DOHH2 (cell line): ENCODE measurements at regions not wholly inside any gene's neighbourhood (a gene's known extent, or its start where the extent isn't known, plus 50 kb on each side); places are given as distances from the start of the nearest gene placed in this dataset.

Experiments
- CTCF ChIP-seq: fragments of 200-600 bp; sonication (generic); IDR thresholded peaks from one replicate; pipeline ENCODE4 v1.5.1; 2014; ENCODE audit warnings: antibody characterized with exemption, mild to moderate bottlenecking, low read depth, low read length; ENCODE audit not compliant: poor library complexity, severe bottlenecking
- EZH2phosphoT487 ChIP-seq: fragments of 200-600 bp; sonication (generic); IDR thresholded peaks from 2 replicates; pipeline ENCODE4 v1.6.1; 2017; ENCODE audit warnings: borderline replicate concordance, mild to moderate bottlenecking, antibody characterized with exemption, low read length, moderate library complexity, mixed read lengths

GRCh38 chr4:12118651-12119213 is 690.0 kb upstream of the HS3ST1 start:
- no peak for TF ChIP-seq CTCF
- TF ChIP-seq EZH2phosphoT487 = no peak
